Suppressor macrophage treated with lipopolysaccharide for 1 hour (primary cell): ENCODE measurements at regions not wholly inside any gene's neighbourhood (a gene's known extent, or its start where the extent isn't known, plus 50 kb on each side); places are given as distances from the start of the nearest gene placed in this dataset.
A peak's percentile ranks its signal among the peaks of the same experiment; 100 is the strongest.

Experiments used
- DNase-seq, 3 donors: peaks; one replicate each; pipeline ENCODE4 v3.0.0-alpha.2; 2020 to 2022

GRCh38 chr15:93517176-93517575 lies 428.2 kb upstream of the RGMA start:
- DNase-seq = no peak

- peak in 2 of 3 donors; percentile 1 to 4 for DNase-seq
Observed at GRCh38 chr15:93515256-93516051, 426.4 kb upstream of the RGMA start.

DNA sequence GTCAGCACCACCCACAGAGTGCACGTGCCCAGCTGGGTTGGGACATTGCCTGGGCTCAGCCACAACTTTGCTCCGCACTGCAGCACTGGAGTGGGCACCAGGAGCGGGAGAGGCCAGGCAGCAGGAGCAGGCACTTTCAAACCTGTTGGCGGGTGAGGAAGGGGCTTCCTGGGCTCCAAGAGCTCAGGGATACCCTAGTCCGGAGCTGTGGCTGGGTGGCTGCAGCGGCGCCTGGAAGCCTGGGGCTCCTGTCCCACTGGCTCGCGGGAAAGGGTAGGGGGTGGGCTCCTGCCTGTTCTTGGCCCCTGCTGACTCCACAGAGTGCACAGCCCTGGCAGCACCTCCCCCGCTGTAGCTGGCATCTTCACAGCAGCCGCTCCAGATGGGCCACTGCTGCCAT lies 417.6 kb upstream of the RGMA start:
- DNase-seq = no peak

- DNase-seq = no peak
Observed at GRCh38 chr15:93505506-93505905, 416.5 kb upstream of the RGMA start.

DNA sequence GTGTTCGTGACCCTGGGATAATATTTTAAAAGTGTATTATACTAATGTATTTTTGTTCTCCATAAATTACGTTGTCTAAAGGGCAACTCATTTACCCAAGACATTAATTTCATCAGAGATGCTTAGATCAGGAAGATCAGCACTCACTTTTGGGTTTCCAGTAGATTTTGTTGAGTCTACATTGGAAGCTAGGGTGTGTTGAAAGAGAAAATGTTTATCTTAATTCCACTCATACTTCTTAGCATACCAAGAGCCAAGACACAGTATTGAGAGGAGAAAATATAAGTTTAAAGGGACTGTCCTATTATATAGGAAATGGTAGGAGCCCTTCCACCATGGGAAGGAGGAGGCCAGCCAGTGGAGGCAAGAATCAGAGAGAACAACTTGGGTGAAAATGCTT lies 412.9 kb upstream of the RGMA start:
- DNase-seq = no peak

- DNase-seq = no peak
Observed at GRCh38 chr15:93500155-93500554, 411.1 kb upstream of the RGMA start.

GRCh38 chr15:93497291-93497690 lies 408.3 kb upstream of the RGMA start:
- peak in 2 of 3 donors; percentile 14 to 18 for DNase-seq

DNA sequence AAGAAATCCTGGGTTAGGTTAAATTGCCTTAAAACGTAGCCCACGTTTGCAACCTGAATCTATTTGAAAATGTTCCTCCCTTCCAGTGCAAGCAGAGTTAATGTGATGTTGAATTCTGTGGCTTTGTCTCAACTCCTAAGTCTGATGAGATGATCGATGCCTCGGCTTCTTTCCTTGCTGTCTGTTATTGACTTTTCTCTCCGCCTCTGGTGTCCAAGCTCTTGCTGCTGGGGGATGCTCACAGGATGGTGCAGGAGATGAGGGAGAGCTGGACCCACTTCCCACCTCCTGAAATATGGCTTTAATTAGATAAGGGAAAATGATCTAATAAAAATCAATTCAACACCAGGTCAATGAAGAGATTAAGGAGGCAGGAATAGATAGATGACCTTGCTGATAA lies 407.9 kb upstream of the RGMA start:
- no peak for DNase-seq

GRCh38 chr15:93495799-93496637 lies 407.0 kb upstream of the RGMA start:
- no peak for DNase-seq

GRCh38 chr15:93493172-93493571 lies 404.2 kb upstream of the RGMA start:
- DNase-seq = no peak

DNA sequence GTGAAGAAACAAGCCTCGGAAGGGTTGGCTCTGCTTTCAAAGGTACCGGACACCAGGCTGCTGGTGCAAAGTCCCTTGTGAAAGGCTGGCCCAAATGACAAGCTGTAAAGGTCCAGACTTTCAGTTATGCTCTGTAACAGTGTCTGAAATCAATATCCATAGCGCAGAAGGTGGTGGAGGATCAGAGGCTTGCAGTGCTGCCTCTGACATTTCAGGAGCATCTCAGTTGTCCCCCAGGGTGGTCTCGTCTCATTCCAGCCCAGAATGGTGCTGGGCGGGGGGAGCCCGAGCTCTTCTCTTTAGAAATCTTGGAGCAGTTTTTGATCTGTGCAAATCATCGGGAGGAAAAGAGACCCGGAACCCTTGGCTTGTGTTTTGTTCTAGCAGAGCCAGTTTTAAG lies 402.3 kb upstream of the RGMA start:
- no peak for DNase-seq

GRCh38 chr15:93488296-93488713 lies 399.3 kb upstream of the RGMA start:
- DNase-seq = no peak

DNA sequence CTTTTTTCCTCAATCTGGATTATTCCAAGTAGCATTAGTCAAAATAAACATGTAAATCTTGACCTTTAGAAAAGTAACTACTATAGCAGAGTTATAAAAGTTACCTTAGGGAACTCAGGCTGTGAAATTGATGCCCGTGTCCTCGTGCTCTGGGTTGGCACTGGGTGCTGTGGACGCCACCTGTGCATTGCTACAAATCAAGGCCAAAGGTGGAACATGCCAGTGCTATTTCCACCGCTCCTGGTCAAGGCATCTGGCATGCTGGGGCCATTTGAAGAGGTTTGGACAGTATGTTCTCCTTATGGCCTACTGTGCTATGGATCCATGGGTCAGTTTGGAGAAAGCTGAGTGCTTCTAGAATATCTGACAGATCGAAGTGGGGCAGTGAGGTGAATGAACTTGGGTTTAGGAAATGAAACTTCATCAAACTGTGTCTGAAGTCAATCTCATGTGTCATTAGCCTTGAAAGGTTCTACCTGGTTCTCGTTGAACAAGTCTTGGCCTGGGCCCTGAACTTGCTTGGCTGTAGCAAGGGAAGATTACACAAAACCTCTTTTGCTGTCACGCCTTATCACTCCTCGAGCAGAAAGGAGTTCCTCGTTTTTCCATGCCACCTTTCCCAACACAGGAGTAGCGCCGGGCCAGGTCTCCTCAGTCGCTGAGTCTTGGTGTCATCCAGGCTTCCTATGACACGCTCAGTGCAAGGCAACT lies 397.6 kb upstream of the RGMA start:
- DNase-seq = no peak

DNA sequence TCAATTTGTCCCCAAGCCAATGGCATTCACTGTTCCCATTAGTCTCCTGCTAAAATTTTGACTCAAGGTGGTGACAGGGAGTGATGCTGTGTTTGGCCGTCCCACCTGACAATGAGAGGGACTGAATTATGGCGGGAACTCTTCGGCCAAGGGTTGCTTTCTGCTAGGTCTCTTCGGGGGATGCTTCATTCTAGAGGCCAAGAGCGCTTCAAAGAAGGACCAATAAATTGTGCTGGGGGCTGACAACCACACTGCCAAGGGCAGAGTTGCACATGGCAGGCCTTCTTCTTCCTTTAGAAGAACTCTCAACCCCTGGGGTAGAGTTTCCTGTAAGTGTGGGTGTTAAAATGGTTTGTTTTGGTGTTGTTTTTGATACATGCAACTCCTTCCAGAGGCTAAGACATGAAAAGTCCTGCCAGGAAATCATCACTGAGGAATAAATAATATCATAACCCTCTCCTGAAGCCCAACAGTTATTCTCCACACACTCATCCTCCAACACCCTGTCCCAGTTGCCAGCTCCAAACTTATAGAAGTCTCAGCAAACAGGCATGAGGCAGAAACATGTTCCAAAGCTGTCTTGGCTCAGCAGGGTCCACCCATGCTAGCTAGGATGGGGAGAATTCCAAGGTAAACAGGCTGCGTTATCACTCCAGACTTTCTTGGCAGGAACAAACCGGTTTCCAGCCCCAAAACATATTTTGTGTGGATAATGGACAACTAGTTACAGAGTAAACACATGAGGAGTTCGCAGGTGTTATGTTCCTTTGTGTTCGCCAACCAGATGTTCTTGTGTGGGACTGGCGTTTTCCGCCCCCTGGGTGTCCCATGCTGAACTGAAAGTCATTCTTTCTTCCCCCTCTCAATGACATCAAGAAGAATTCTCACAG lies 396.7 kb upstream of the RGMA start:
- DNase-seq = no peak

- no peak for DNase-seq
Observed at GRCh38 chr15:93483923-93484322, 394.9 kb upstream of the RGMA start.

DNA sequence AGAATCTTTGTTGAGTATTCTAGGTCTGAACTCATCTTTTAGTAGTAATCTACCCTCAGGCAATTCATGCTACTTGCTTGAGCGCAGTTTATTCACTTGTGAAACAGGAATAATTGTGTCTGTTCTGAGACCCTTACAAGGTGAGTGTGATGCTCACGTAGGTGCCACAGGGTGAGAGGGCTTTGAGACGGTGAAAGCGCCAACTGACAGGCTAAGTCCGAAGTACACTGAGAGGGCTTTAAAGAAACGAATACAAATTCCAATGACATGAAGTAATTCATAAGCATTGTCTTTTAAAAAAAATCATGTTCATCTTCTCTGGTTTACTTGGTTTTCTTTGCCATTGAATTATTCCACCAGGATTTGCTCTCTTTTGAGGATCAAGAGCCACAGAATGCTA lies 393.7 kb upstream of the RGMA start:
- no peak for DNase-seq

DNA sequence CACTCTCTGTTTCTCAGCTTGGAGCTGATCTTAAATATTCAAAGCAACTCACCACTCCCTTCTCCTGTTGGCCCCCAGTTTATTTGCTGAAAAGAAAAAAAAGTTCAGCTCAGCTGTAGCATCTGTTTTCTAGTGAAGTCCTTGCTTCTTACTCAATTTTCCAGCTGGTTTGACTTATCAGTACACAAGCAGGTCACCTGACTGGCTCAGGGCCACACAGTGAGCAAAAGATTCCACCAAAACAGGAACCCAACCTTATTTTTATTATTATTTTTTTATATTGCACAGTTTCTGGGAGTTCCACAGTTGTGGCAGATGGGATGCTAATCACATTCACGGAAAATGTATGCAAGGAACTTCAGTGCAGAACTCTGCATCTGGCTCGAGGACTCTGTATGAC lies 390.7 kb upstream of the RGMA start:
- DNase-seq = no peak

GRCh38 chr15:93478947-93479346 lies 389.9 kb upstream of the RGMA start:
- no peak for DNase-seq

DNA sequence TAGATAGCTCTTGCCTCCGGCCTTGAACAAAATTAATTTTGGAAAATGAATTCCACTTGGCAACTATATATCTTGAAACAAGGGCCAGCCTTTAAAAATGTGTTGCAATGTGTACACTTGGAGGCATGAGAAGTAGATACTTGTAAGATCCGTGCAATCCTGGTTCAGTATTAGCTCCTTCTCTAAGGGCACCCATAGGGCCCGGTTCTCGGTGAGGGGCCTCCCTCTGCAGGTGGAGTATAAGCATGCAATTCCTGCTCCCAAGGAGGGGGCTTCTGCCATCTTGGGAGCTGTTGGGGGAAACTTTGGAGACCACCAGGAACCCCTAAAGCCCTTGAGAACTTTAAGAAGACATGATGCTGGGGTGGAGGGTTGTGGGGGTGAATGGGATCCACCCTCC lies 388.7 kb upstream of the RGMA start:
- no peak for DNase-seq

DNA sequence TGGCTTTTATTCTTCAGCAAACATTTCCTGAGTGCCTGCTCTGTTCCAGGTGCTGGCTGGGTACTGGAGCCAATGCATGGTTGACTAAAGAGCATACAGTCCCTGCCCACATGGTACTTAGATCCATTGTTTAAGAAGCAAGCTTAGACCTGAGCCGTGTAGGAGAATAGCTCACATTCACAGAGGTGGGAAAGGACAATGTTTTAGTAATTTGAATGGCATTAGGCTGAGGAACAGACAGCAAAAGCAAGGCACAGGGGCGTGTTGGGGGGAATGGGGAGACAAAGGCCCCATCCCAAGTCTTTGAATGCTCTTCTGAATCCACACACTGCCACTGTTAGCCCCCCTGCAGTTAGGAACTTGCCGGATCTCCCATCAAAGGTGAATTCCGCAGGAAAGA lies 388.2 kb upstream of the RGMA start:
- DNase-seq = no peak

- DNase-seq = no peak
Observed at GRCh38 chr15:93476491-93477177, 387.6 kb upstream of the RGMA start.

GRCh38 chr15:93474728-93475127 lies 385.7 kb upstream of the RGMA start:
- DNase-seq = no peak
